A549 (cell line): ENCODE measurements at regions not wholly inside any gene's neighbourhood (a gene's known extent, or its start where the extent isn't known, plus 50 kb on each side); places are given as distances from the start of the nearest gene placed in this dataset.

Experiments used
- ATAC-seq, 2 experiments: fragments of 200-7000 bp in 1 of 2; fragments of >200 bp in 1 of 2; cut with Nextera tagmentation in 1 of 2; cut with Tn5 transposase in 1 of 2; 3 replicates each; pipeline versions ENCODE4 v1.8.0 to v1.9.1; 2018 to 2020; ENCODE audit warnings: mild to moderate bottlenecking in 1 of 2, moderate library complexity in 1 of 2
- CTCF ChIA-PET: fragments of 300-600 bp; sonication (Branson Sonifier 250); formaldehyde crosslinking; extraction: SDS; loops from one replicate; lab custom pipeline; 2021; ENCODE audit warnings: antibody characterized with exemption, inconsistent platforms; lab: Yijun Ruan, JAX
- POLR2A ChIA-PET: fragments of 350-600 bp; formaldehyde crosslinking; extraction: SDS; loops from one replicate; lab custom pipeline; 2021; ENCODE audit warnings: antibody characterized with exemption, inconsistent platforms; lab: Yijun Ruan, JAX
- DNase-seq, 2 experiments: peaks; one replicate each; pipeline versions ENCODE4 v3.0.0 to v3.0.0-alpha.2; 2011 to 2016; ENCODE audit warnings: low read depth in 1 of 2, low spot score in 1 of 2
- FAIRE-seq: peaks from 2 replicates; lab custom pipeline; 2011; peaks lifted over from hg19 to GRCh38; lab: Jason Lieb, UNC
- H3K27ac ChIP-seq, 2 experiments: fragments of >200 bp; sonication (Bioruptor Twin); formaldehyde crosslinking; 3 replicates each; pipeline ENCODE4 v1.5.1; 2016 to 2017
- H3K4me1 ChIP-seq: fragments of >200 bp; sonication (Bioruptor Twin); formaldehyde crosslinking; 3 replicates; pipeline ENCODE4 v1.6.1; 2016
- H3K4me2 ChIP-seq: fragments of >200 bp; sonication (Bioruptor Twin); formaldehyde crosslinking; 3 replicates; pipeline ENCODE4 v1.6.1; 2016
- H3K4me3 ChIP-seq: fragments of >200 bp; sonication (Bioruptor Twin); formaldehyde crosslinking; 3 replicates; pipeline ENCODE4 v1.5.1; 2016
- H3K9me3 ChIP-seq: fragments of >200 bp; sonication (Bioruptor Twin); formaldehyde crosslinking; 3 replicates; pipeline ENCODE4 v1.6.1; 2016
- ATOH8 ChIP-seq: fragments of 250-450 bp; sonication (Bioruptor Pico); IDR thresholded peaks from 2 replicates; pipeline ENCODE4 v1.5.0; 2020; ENCODE audit warnings: low read depth, mild to moderate bottlenecking, moderate library complexity
- BCL3 ChIP-seq: fragments of >200 bp; sonication (Bioruptor Twin); formaldehyde crosslinking; IDR thresholded peaks from 3 replicates; pipeline ENCODE4 v1.6.1; 2016
- BHLHE40 ChIP-seq: IDR thresholded peaks from 2 replicates; pipeline ENCODE4 v1.6.1; 2012; ENCODE audit warnings: low read depth, low read length, inconsistent platforms
- CBX2 ChIP-seq: fragments of 200-600 bp; sonication (generic); IDR thresholded peaks from 2 replicates; pipeline ENCODE4 v1.6.1; 2016; ENCODE audit warnings: low read depth, mild to moderate bottlenecking, borderline replicate concordance
- CHD2 ChIP-seq: fragments of 150-350 bp; IDR thresholded peaks from 2 replicates; pipeline ENCODE4 v1.6.1; 2014; ENCODE audit warnings: low read length; ENCODE audit not compliant: partially characterized antibody
- CHD4 ChIP-seq: fragments of 200-600 bp; sonication (generic); IDR thresholded peaks from 2 replicates; pipeline ENCODE4 v1.6.1; 2016; ENCODE audit warnings: antibody characterized with exemption, mild to moderate bottlenecking, borderline replicate concordance
- ESRRA ChIP-seq: fragments of 150-350 bp; IDR thresholded peaks from 2 replicates; pipeline ENCODE4 v1.6.1; 2014; ENCODE audit warnings: mild to moderate bottlenecking, low read length, borderline replicate concordance
- FOSB ChIP-seq: fragments of 250-450 bp; sonication (Bioruptor Pico); IDR thresholded peaks from 2 replicates; pipeline ENCODE4 v1.5.0; 2020; ENCODE audit warnings: mild to moderate bottlenecking, moderate library complexity
- FOSL2 ChIP-seq, 2 experiments: fragments of 450-650 bp in 1 of 2; fragments of >200 bp in 1 of 2; sonication (Bioruptor Twin) in 1 of 2; formaldehyde crosslinking; IDR thresholded peaks; 2 replicates each; pipeline versions ENCODE4 v1.5.0 to v1.6.1; 2016 to 2020; ENCODE audit warnings: mild to moderate bottlenecking in 1 of 2, moderate library complexity in 1 of 2
- HDAC2 ChIP-seq: fragments of 200-600 bp; sonication (generic); IDR thresholded peaks from 2 replicates; pipeline ENCODE4 v1.6.1; 2016
- HES2 ChIP-seq: fragments of >200 bp; sonication (Bioruptor Twin); formaldehyde crosslinking; IDR thresholded peaks from 2 replicates; pipeline ENCODE4 v1.6.1; 2016
- HEYL ChIP-seq: fragments of 250-450 bp; sonication (Bioruptor Pico); IDR thresholded peaks from 2 replicates; pipeline ENCODE4 v1.8.0; 2021; ENCODE audit warnings: mild to moderate bottlenecking, moderate library complexity
- HOXA7 ChIP-seq: fragments of 250-450 bp; sonication (Bioruptor Pico); IDR thresholded peaks from 2 replicates; pipeline ENCODE4 v1.5.0; 2020; ENCODE audit warnings: mild to moderate bottlenecking, moderate library complexity
- JUNB ChIP-seq: fragments of >200 bp; sonication (Bioruptor Twin); formaldehyde crosslinking; IDR thresholded peaks from 2 replicates; pipeline ENCODE4 v1.6.1; 2016
- MAFK ChIP-seq: fragments of 450-650 bp; IDR thresholded peaks from 2 replicates; pipeline ENCODE4 v1.6.1; 2014; ENCODE audit not compliant: partially characterized antibody
- MAX ChIP-seq: IDR thresholded peaks from 2 replicates; pipeline ENCODE4 v1.6.1; 2012
- MYC ChIP-seq: IDR thresholded peaks from 2 replicates; pipeline ENCODE4 v1.6.1; 2012; ENCODE audit warnings: mild to moderate bottlenecking, inconsistent platforms, low read length, improper control_type of control experiment, borderline replicate concordance
- POLR2AphosphoS2 ChIP-seq: conservative IDR thresholded peaks from 2 replicates; pipeline ENCODE4 v1.6.1; 2012; ENCODE audit warnings: low read length, improper control_type of control experiment, inconsistent platforms
- RAD21 ChIP-seq, 2 experiments: fragments of >200 bp in 1 of 2; sonication (Bioruptor Twin) in 1 of 2; formaldehyde crosslinking in 1 of 2; IDR thresholded peaks in 1 of 2; conservative IDR thresholded peaks in 1 of 2; 2 replicates in 1 of 2; 3 replicates in 1 of 2; pipeline ENCODE4 v1.6.1; 2012 to 2018; ENCODE audit warnings: inconsistent platforms in 1 of 2
- REST ChIP-seq: fragments of 200-600 bp; sonication (generic); IDR thresholded peaks from 2 replicates; pipeline ENCODE4 v1.6.1; 2016; ENCODE audit warnings: antibody characterized with exemption, mild to moderate bottlenecking, moderate library complexity
- RFX5 ChIP-seq: fragments of 450-650 bp; IDR thresholded peaks from 2 replicates; pipeline ENCODE4 v1.7.1; 2014; ENCODE audit warnings: antibody characterized with exemption, mild to moderate bottlenecking, moderate library complexity
- RNF2 ChIP-seq: fragments of 200-600 bp; sonication (generic); IDR thresholded peaks from 2 replicates; pipeline ENCODE4 v1.6.1; 2016; ENCODE audit warnings: low read depth, mild to moderate bottlenecking, antibody characterized with exemption, moderate library complexity, borderline replicate concordance
- TP53 ChIP-seq: fragments of 250-450 bp; sonication (Bioruptor Pico); IDR thresholded peaks from 2 replicates; pipeline ENCODE4 v1.5.0; 2021; ENCODE audit warnings: mild to moderate bottlenecking, moderate library complexity
- ZC3H11A ChIP-seq: fragments of 450-650 bp; IDR thresholded peaks from 2 replicates; pipeline ENCODE4 v1.6.1; 2014; ENCODE audit warnings: antibody characterized with exemption, mild to moderate bottlenecking
- WGBS: methylation state at CpG from one replicate; pipeline ENCODE4 v1.1.6; 2017; ENCODE audit errors: missing lambda C conversion rate; 5-methylcytosine and 5-hydroxymethylcytosine counted together

GRCh38 chr9:73824671-73825070 lies 672.5 kb upstream of the RORB start:
- POLR2A ChIA-PET = no interaction called here
- H3K9me3 ChIP-seq = no peaks in the 10 kb centered on the region
- no peak for ATAC-seq
- 70% methylated on average over 1 of the region's 1 CpG for WGBS
- CTCF ChIA-PET = no interaction called here
- no peak overlapping the region for H3K4me3 ChIP-seq
- DNase-seq = no peak
- no peaks in the 10 kb centered on the region for H3K4me1 ChIP-seq
- no peak overlapping the region for H3K27ac ChIP-seq
- no peak overlapping the region for H3K4me2 ChIP-seq
- FAIRE-seq = no peak
- TF ChIP-seq HEYL (no peak), MAFK (no peak), HES2 (no peak), TP53 (CRISPR knock-in tag) (no peak), CBX2 (no peak), JUNB (no peak), RFX5 (no peak), MYC (no peak), BCL3 (no peak), FOSL2 (IDR thresholded peaks at IDR 0.05) (no peak), FOSL2 (CRISPR knock-in tag; IDR thresholded peaks at IDR 0.05) (no peak), BHLHE40 (no peak), RNF2 (no peak), ESRRA (no peak), CHD2 (no peak), FOSB (CRISPR knock-in tag) (no peak), HOXA7 (CRISPR knock-in tag) (no peak), HDAC2 (no peak), POLR2AphosphoS2 (no peak), RAD21 (conservative IDR thresholded peaks at IDR 0.05 in 1 of 2, IDR thresholded peaks at IDR 0.05 in 1 of 2) (no peak), ATOH8 (CRISPR knock-in tag) (no peak)

- CTCF ChIA-PET = interaction anchor here (0.5 kb wide), 1 partner anchor 1561 kb away, joined by 6 read pairs; no protein-coding TSS in a partner anchor
- Histone ChIP-seq H3K4me2 (no peak overlapping the region), H3K9me3 (no peaks in the 10 kb centered on the region), H3K4me1 (no peaks in the 10 kb centered on the region), H3K4me3 (no peak overlapping the region), H3K27ac (no peak overlapping the region)
- ATAC-seq (no peak), DNase-seq (no peak), FAIRE-seq (no peak)
- POLR2A ChIA-PET = no interaction called here
- TF ChIP-seq ATOH8 (CRISPR knock-in tag) = no peak
- no peak for TF ChIP-seq CHD4
- TF ChIP-seq REST = no peak
- no peak for TF ChIP-seq MAX
- TF ChIP-seq ZC3H11A = no peak
- no peak for TF ChIP-seq HDAC2
- no peak for TF ChIP-seq FOSL2 (IDR thresholded peaks at IDR 0.05)
- no peak for TF ChIP-seq FOSL2 (CRISPR knock-in tag; IDR thresholded peaks at IDR 0.05)
Observed at GRCh38 chr9:73838871-73839270, 658.3 kb upstream of the RORB start.
